SH-SY5Y (cell line): ENCODE measurements at regions not wholly inside any gene's neighbourhood (a gene's known extent, or its start where the extent isn't known, plus 50 kb on each side); places are given as distances from the start of the nearest gene placed in this dataset.

ENCODE experiments used
- GATA2 ChIP-seq: IDR thresholded peaks from 2 replicates; pipeline ENCODE4 v1.6.1; 2011; ENCODE audit warnings: mild to moderate bottlenecking, low read depth, low read length
- GATA3 ChIP-seq: IDR thresholded peaks from 2 replicates; pipeline ENCODE4 v1.6.1; 2011; ENCODE audit warnings: low read depth, mild to moderate bottlenecking, low read length, moderate library complexity

GRCh38 chr12:73867147-73867546 is 670.5 kb upstream of the ATXN7L3B start:
- no peak for TF ChIP-seq GATA2
- no peak for TF ChIP-seq GATA3
